ENCODE measurements at regions not wholly inside any gene's neighbourhood (a gene's known extent, or its start where the extent isn't known, plus 50 kb on each side); places are given as distances from the start of the nearest gene placed in this dataset.
A peak's percentile ranks its signal among the peaks of the same experiment; 100 is the strongest.

DNA sequence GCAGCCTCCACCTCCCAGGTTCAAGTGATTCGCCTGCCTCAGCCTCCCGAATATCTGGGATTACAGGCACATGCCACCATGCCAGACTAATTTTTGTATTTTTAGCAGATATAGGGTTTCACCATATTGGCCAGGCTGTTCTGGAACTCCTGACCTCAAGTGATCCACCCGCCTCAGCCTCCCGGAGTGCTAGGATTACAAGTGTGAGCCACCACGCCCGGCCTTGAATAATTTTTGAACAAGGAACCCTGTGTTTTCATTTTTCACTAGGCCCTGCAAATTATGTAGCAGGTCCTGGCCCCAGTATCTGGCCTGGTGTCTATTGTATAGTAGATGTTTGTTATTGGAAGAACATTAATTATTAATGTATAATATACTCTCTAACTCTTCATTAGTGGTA lies 140.7 kb downstream of the PIK3R1 start:
- Histone ChIP-seq H3K79me2 (ENCODE audit: low read depth) (no peaks in the 10 kb centered on the region), H3K36me3 (no peaks in the 10 kb centered on the region), H2AFZ (replicated peaks) (no peak overlapping the region), H3K4me3 (no peak overlapping the region), H4K20me1 (ENCODE audit: low read depth) (no peaks in the 10 kb centered on the region), H3K4me2 (no peak overlapping the region), H3K9ac (no peak overlapping the region), H3K9me3 (ENCODE audit: low read depth) (no peaks in the 10 kb centered on the region), H3K27me3 (no peaks in the 10 kb centered on the region), H3F3A (ENCODE audit: low read depth) (peaks cover 35% of the 10 kb centered on the region), H3K4me1 (peaks cover 47% of the 10 kb centered on the region), H3K27ac (no peak overlapping the region)
- Mint-ChIP-seq H3K4me1 (peaks cover 27% of the 10 kb centered on the region), H3K4me3 (no peak overlapping the region), H3K27me3 (ENCODE audit: insufficient read depth, low read depth) (no peaks in the 10 kb centered on the region), H3K9me3 (no peaks in the 10 kb centered on the region), H3K36me3 (no peaks in the 10 kb centered on the region), H3K27ac (no peak overlapping the region)
- DNase-seq (ENCODE audit: low spot score): no peak
- no peak for TF ChIP-seq EZH2 (IDR thresholded peaks at IDR 0.05)
- TF ChIP-seq EZH2phosphoT487 (IDR thresholded peaks at IDR 0.05): no peak
- TF ChIP-seq, protein P1, sequence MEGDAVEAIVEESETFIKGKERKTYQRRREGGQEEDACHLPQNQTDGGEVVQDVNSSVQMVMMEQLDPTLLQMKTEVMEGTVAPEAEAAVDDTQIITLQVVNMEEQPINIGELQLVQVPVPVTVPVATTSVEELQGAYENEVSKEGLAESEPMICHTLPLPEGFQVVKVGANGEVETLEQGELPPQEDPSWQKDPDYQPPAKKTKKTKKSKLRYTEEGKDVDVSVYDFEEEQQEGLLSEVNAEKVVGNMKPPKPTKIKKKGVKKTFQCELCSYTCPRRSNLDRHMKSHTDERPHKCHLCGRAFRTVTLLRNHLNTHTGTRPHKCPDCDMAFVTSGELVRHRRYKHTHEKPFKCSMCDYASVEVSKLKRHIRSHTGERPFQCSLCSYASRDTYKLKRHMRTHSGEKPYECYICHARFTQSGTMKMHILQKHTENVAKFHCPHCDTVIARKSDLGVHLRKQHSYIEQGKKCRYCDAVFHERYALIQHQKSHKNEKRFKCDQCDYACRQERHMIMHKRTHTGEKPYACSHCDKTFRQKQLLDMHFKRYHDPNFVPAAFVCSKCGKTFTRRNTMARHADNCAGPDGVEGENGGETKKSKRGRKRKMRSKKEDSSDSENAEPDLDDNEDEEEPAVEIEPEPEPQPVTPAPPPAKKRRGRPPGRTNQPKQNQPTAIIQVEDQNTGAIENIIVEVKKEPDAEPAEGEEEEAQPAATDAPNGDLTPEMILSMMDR (IDR thresholded peaks at IDR 0.05): no peak

DNA sequence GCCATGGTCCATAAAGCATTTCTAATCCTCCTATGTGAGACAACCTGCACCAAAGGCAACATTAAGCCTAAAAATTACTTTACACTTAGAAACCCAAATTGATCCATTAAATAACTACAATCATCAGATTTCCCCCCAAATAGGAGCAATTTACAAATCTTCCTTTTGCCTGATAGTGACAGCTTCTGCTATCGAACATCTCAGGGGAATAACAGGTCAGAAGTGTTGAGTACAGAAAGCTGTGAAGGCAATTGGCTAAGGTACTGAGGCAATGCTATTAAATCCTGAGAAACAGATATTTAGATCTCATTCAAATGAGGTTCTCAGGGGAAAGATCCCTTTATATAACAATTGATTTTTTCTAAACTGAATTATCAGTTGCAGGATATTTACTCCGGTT lies 141.1 kb downstream of the PIK3R1 start:
- Histone ChIP-seq H3K9me3 (ENCODE audit: low read depth) (no peaks in the 10 kb centered on the region), H3K4me2 (no peak overlapping the region), H3K27ac (no peak overlapping the region), H3F3A (ENCODE audit: low read depth) (peaks cover 35% of the 10 kb centered on the region), H2AFZ (replicated peaks) (peak overlapping the region; percentile 84), H3K79me2 (ENCODE audit: low read depth) (no peaks in the 10 kb centered on the region), H3K36me3 (no peaks in the 10 kb centered on the region), H3K4me1 (peaks cover 43% of the 10 kb centered on the region), H3K9ac (no peak overlapping the region), H3K27me3 (no peaks in the 10 kb centered on the region), H4K20me1 (ENCODE audit: low read depth) (no peaks in the 10 kb centered on the region), H3K4me3 (no peak overlapping the region)
- Mint-ChIP-seq H3K4me3 (no peak overlapping the region), H3K27ac (peak overlapping the region; percentile 9), H3K27me3 (ENCODE audit: insufficient read depth, low read depth) (no peaks in the 10 kb centered on the region), H3K4me1 (peaks cover 27% of the 10 kb centered on the region), H3K36me3 (no peaks in the 10 kb centered on the region), H3K9me3 (no peaks in the 10 kb centered on the region)
- TF ChIP-seq, protein P1 (IDR thresholded peaks at IDR 0.05): no peak
- TF ChIP-seq EZH2phosphoT487 (IDR thresholded peaks at IDR 0.05): no peak
- TF ChIP-seq EZH2 (IDR thresholded peaks at IDR 0.05): no peak
- DNase-seq (ENCODE audit: low spot score): no peak

DNA sequence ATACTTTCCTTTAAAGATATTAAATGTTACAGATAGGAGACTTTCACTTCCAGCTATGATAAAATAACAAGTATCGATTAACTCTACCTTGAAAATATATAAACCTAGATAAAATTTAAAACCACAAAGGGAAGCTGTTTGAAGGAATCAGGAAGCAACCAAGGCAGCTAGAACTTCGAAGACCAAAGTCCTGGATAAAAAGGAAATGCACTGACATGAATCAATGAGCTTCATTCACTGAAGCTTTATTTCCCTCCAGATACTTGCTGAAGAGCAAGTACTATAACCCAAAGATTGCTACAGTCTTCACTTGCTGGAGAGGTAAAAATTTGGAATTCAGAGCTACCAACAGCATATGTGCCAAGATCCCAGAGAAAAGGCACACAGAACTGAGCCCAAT lies 144.1 kb downstream of the PIK3R1 start:
- no peak for DNase-seq (ENCODE audit: low spot score)
- Histone ChIP-seq H2AFZ (replicated peaks) (peak overlapping the region; percentile 78), H3K4me1 (peaks cover 20% of the 10 kb centered on the region), H3K27me3 (no peaks in the 10 kb centered on the region), H4K20me1 (ENCODE audit: low read depth) (no peaks in the 10 kb centered on the region), H3K36me3 (no peaks in the 10 kb centered on the region), H3K9ac (no peak overlapping the region), H3K4me2 (no peak overlapping the region), H3F3A (ENCODE audit: low read depth) (peaks cover 16% of the 10 kb centered on the region), H3K79me2 (ENCODE audit: low read depth) (no peaks in the 10 kb centered on the region), H3K27ac (no peak overlapping the region), H3K9me3 (ENCODE audit: low read depth) (no peaks in the 10 kb centered on the region), H3K4me3 (no peak overlapping the region)
- no peaks in the 10 kb centered on the region for H3K27me3 Mint-ChIP-seq (ENCODE audit: insufficient read depth, low read depth)
- no peak for TF ChIP-seq EZH2 (IDR thresholded peaks at IDR 0.05)
- TF ChIP-seq EZH2phosphoT487 (IDR thresholded peaks at IDR 0.05): no peak
- TF ChIP-seq, protein P1 (IDR thresholded peaks at IDR 0.05): no peak
- peaks cover 8% of the 10 kb centered on the region for H3K4me1 Mint-ChIP-seq
- peaks cover 4% of the 10 kb centered on the region for H3K9me3 Mint-ChIP-seq
- H3K4me3 Mint-ChIP-seq: no peak overlapping the region
- no peaks in the 10 kb centered on the region for H3K36me3 Mint-ChIP-seq
- no peak overlapping the region for H3K27ac Mint-ChIP-seq

Measured in neural progenitor cell (in vitro differentiated cells).